ENCODE measurements at regions not wholly inside any gene's neighbourhood (a gene's known extent, or its start where the extent isn't known, plus 50 kb on each side); places are given as distances from the start of the nearest gene placed in this dataset.

- TF ChIP-seq E2F6 (IDR thresholded peaks at IDR 0.05) (no peak), CTCF (IDR thresholded peaks at IDR 0.05; ENCODE audit: control extremely low read depth in 1 of 3, insufficient read depth in 1 of 3, low read depth in 1 of 3, low read length in 3 of 3) (no peak), CREB1 (IDR thresholded peaks at IDR 0.05) (no peak), YY1 (IDR thresholded peaks at IDR 0.05; ENCODE audit: low read depth, low read length) (no peak), CHD2 (IDR thresholded peaks at IDR 0.05; ENCODE audit: low read length) (no peak), POLR2AphosphoS5 (IDR thresholded peaks at IDR 0.05; ENCODE audit: low read depth, low read length) (no peak), SIN3A (conservative IDR thresholded peaks at IDR 0.05 in 1 of 2, IDR thresholded peaks at IDR 0.05 in 1 of 2; ENCODE audit: low read depth in 1 of 2, low read length in 2 of 2) (no peak), PHF8 (conservative IDR thresholded peaks at IDR 0.05; ENCODE audit: low read depth, low read length) (no peak), EP300 (IDR thresholded peaks at IDR 0.05; ENCODE audit: borderline replicate concordance in 1 of 2, low read depth in 2 of 2, low read length in 2 of 2) (no peak), SP1 (IDR thresholded peaks at IDR 0.05; ENCODE audit: low read depth, low read length) (no peak)
Observed at GRCh38 chr14:51520087-51520486, 131.6 kb upstream of the FRMD6 start.

All from H1 (cell line).